IPS-NIHi7 (cell line): ENCODE measurements at regions not wholly inside any gene's neighbourhood (a gene's known extent, or its start where the extent isn't known, plus 50 kb on each side); places are given as distances from the start of the nearest gene placed in this dataset.
"Not testable (repeated sequence)": the region's sequence is repeated elsewhere in the genome, so short reads cannot be mapped to it uniquely, and the experiment has no call there.

Source experiments
- DNase-seq: peaks from one replicate; pipeline ENCODE4 v3.0.0; 2012; ENCODE audit warnings: mixed read lengths; ENCODE audit errors: extremely low spot score

DNA sequence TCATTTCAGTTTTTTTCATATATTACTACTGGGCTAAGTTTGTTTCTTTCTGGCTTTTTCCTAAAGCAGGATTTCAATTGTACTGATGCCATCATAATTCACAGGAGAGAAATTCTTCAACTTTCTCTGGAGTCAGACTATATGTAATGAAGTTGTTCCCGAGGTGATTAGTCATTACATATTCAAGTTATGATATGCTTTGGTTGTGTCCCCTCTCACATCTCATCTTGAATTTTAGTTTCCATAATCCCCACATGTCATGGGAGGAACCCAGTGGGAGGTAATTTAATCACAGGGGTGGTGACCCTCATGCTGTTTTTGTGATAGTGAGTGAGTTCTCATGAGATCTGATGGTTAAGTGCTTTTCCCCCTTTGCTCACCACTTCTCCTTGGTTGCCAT is 227.5 kb upstream of the LRIG3 start:
- DNase-seq = no peak

DNA sequence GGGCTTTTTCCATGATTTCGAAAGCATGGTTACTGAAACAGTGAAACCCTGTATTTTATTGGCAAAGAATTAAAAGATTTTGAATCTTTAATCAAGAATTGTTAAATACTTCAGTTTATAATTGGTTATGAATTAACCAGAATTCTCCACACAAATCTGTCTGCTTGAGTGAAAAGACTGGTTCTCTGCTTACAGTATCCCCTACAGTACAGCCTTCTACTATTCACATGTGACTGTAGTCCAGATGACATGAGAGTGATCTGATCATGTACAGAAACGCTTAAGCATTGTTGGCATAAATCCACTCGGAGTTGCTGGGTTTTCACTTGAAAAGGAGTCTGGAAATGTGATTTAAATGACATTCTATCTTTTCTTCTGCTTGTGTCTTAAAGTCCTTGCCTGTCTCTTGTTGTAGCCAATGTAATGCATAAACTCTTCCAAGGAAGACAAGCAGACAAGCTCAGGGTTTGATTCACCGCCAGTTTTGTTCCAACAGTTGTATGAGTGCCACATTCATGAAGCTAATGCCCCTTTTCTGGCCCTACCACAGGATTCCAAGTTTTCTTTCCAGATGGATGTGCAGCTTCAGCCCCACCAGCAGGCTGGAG is 222.0 kb upstream of the LRIG3 start:
- DNase-seq = no peak

DNA sequence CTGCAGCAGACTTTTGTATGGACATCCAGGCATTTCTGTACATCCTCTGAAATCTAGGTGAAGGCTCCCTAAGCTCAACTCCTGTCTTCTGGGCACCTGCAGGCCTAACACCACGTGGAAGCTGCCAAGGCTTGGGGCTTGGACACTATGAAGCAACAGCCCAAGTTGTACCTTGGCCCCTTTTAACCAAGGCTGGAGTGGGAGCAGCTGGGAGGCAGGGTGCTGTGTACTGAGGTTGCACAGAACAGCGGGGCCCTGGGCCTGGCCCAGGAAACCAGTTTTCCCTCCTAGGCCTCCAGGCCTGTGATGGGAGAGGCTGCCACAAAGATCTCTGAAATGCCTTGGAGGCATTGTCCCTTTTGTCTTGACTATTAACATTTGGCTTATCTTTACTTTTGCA is 214.4 kb upstream of the LRIG3 start:
- no peak for DNase-seq

DNA sequence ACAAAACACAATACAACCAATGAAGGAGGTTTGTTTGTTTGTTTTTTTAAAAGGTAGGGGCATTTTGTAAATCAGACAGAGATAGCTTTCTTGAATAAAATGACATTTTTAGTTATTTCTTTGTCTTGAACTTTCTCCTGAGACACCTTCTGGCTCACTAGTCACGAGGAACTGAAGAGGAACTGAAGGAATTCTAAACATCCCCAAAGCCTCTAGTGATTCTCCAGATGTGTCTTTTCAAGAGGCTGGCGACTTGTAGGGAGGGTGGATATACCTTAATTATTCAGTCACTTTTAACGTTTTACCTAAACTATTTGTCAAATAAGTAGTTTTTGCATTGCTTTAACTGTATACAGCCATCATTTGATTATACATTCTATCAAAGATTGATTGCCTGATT is 211.2 kb upstream of the LRIG3 start:
- peak; percentile 24 for DNase-seq

DNA sequence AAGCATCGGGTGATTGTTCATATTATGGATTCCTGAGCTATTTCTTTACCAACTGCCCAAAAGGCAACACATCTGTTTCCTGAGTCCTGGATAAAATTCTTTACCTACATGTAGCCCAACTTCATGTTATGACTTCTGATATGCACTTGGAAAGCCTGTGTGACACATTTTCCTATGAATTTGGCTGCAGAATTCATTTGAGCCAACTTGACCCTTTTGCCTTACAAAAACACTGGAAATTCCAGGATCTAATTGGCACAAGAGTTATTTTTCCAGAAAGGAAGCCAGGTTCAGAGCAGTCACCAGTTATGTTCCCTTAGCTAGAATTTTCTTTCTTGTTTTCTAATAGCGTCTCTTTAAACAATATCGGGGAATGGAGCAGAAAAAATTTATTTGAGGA is 202.5 kb upstream of the LRIG3 start:
- DNase-seq = no peak

DNA sequence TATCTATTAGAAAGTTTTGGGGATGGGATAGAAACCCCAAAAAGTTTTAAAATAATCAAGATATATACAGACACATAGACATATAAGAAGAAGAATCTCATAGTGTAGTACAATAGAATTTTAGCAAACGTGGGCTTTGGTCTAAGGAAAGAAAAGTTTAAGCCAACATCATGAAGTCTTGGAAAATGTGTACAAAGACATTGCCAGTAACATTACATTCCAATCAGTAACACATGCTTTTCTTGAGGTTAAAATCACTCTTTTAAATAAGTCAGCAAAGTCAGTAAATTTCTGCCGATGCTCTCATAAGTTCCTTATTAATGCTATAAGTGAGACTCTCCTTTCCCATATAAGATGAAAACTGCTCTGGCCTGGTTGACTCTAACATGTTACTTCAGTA is 201.1 kb upstream of the LRIG3 start:
- DNase-seq = no peak

DNA sequence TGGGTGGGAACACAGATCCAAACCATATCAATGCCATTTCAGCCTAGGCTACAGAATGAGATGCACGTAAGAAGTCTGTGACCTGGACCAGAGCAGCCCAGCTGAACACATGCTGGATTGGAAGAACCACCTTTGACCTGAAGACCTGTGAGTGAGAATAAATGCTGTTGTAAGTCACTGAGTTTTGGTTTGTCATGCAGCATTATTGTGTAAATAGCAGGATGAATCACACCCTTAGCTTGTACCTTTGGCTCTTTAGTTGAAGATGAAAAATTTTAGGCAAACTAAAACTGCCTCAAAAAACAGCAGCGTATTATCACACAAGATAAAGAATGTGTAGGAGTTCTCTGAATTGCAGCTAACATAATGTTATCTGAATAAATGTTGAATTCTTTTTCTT is 199.4 kb upstream of the LRIG3 start:
- no peak for DNase-seq

DNA sequence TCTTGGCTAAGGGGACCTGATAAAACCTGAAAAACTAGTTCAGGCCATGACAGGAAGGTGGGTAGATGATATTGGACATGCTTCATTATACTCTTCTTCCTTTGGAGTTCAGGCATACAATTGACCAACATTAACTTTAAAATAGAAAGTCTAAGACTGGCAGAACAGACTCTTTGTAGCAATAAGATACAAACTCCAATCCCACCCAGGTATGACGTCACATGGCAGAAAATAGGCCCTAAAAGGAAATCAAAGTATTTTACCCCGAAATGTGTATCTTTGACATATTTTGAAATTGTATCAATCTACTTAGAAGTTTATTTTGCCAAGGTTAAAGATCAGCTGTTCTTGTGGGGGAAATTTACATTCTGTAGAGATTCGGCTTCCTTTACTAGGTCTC is 198.1 kb upstream of the LRIG3 start:
- no peak for DNase-seq

DNA sequence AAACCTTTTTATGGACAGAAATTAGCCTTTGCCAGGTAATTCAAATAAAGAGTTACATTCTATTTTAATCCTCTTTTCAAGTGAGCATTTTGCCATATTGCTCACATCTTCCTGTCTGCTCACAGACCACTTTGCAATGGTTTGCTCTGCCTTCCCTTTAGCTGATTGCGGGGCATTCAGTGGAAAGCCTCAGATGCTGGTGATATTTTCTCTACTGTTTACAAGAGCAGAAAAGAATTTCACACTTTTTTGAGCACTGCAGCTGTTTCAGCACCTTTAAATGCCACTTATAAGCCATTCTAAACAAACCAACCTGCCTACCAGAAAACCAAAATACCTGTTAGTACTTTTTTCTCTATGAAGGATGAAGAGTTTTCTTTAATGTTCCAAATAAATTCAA is 195.7 kb upstream of the LRIG3 start:
- DNase-seq = peak; percentile 15

DNA sequence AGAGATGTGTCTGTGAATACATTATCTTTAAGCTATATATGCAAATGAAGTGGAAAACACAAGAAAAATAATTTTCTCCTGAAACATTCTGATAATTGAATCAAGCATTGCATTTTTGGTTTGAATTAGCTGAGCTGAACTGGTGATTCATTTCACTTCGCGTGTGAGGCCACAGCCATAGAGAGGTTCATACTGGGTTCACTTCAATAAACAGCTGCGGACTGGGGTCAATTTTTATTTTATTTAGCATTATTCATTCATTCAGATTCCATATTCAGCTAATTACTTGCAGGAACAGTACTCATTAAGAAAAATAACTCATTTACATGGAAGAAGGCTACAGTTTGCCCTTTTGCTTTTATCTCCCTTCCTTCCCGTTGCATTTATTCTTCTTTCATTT is 195.2 kb upstream of the LRIG3 start:
- DNase-seq = no peak

DNA sequence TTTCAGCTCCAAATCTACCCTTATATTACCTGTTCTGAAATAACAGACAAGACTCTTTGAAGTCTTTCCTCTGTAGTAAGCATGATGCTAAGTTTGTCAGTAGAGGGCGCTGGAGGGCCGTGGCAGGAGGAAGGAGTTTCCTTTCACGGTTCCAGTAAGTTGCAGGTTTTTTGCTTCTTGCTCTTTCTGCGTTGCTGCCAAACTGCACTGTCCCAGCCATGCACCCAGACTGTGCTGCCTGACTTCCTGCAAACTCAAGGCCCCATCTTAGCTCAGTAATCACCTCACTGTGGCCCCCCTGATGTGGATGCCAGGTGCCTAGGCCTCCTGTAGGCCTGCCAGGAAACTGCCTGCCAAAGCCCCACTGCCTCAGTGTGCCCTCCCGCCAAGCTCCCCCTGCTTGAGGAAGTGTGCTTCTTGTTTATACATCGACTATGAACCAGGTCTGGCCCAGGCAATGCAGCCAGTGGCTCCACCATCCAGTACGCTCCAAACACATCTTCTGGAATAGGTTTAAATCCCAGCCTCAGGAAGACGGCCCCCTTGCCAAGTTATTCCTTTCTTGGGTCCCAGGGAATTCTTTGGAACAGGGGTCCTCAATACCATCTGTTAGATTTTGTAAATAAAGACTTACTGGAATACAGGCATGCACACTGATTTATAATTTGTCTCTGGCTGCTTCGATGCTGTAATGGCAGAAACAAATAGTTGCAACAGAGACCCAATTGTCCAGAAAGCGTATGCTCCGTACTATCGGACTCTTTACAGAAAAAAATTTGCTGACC is 193.7 kb upstream of the LRIG3 start:
- peak; percentile 76 for DNase-seq

DNA sequence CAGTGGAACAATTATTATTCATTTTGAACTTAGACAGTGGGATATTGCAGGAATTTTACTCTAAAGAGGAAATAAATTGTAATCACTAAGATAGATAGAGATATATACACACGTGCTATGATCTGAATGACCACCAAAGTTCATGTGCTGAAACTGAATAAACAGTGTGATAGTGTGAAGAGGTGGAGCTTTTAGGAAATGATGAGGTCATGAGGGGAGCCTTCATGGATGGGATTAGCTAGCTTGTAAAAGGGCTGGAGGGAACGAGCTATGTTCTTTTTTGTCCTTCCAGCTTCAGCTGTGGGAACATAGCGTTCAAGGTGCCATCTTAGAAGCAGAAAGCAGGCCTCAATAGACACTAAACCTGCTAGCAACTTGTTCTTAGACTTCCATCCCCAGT is 191.5 kb upstream of the LRIG3 start:
- DNase-seq = no peak

DNA sequence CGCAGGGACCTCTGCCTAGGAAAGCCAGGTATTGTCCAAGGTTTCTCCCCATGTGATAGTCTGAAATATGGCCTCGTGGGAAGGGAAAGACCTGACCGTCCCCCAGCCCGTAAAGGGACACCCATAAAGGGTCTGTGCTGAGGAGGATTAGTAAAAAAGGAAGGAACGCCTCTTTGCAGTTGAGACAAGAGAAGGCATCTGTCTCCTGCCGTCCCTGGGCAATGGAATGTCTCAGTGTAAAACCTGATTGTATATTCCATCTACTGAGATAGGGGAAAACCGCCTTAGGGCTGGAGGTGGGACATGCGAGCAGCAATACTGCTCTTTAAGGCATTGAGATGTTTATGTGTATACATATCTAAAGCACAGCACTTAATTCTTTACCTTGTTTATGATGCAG is 188.2 kb upstream of the LRIG3 start:
- not testable (repeated sequence) for DNase-seq

DNA sequence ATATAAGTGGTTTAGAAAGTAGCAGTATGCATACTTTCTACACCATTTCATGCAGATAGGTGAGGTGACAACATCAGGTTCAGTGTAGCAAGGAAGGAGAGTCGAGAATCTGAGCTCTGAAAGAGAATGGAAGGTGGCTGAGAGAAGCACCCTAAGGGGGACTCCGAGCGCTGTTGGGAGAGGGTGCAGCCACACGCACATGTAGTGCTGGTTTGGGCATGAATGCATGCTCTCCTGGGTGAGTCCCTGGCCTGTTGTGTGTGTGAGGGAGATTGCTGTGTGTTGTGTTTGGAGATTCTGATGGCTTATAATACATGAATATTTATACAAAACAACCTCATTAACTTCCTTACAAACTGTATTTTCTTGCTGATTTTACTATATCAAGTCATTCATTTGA is 180.3 kb upstream of the LRIG3 start:
- no peak for DNase-seq

DNA sequence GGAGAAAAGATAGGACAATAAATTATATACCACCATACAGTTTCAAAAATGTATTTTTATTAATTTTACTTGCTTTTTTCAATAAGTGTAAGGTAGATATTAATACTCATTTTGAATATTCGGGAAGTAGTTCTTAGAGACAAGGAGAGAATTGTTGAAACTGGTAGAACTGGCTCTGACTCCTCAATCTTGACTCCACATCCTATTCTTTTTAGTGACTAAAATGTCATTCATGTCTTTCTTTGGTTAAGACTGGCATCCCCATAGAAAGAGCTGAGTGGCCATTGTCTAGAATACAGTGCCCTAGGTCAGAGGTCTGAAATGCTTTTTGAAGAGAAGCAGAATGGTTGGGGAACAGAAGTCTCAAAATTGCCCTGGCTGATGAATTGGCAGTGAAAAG is 177.6 kb upstream of the LRIG3 start:
- no peak for DNase-seq

DNA sequence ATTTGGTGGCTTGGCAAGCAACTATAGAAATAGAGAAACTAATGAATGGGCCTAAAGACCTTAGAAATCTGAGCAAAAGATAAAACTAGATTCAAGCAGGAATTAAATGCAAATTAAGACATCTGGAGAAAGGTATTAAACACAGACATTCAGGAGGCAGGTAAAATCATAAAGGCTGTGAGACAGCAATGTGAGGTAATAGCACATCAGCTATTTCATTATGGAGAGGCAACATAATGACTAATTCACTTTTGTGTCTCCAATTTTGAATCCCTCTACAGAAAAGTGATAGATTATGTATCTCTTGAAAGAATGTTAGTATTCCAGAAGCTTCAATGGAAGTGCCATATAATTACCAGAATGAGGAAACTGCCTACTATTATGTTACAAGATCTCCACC is 175.9 kb upstream of the LRIG3 start:
- DNase-seq = no peak

DNA sequence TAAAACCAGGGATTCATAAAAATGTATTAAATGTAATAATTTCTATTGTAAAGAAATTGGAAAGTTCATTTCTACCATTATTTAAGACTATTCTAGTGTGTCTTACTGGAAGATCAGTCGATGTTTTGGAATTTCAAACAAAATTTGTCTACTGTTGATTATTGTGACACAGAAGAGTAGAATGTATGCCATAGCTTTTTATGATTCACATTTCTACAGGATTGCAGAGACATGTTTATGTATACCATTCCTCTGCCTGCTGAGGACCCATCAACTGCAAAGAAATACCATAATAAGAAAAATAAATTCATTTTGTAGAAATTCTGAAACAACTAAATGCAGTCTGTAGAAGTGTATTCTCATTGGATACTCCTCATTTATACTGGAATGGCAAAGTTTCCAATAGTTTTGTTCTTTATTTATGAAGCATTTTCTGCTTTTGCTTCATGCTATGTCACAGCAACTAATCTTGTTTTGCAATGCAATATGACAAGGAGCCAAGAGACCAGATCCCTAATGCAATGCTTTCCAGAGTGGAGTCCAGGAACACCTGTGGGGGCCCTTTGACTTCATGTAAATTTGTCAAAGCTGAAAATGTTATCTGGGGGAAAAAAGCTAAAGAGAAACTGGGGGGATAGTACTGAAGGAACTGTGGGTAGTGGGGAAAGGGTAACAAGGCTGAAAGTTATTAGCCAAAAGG is 172.9 kb upstream of the LRIG3 start:
- DNase-seq = no peak

DNA sequence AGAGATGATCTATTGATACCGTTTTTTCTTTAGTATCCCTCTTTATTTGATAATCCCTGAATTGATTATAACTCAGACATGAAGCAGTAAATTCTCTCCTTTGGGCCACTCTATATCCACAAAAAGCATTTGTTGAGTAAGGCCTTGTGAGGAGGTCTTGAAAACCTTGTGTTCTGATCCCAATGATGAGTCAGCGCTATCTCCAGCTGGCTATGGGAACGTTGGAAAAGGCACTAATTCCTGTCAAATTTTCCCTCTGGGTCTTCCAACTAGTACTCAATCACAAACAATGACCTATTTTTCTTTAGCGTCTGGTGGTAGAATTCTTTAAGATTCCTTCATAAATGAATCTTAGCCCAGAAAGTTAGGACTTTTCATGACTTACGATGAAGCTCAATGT is 168.4 kb upstream of the LRIG3 start:
- DNase-seq = no peak

DNA sequence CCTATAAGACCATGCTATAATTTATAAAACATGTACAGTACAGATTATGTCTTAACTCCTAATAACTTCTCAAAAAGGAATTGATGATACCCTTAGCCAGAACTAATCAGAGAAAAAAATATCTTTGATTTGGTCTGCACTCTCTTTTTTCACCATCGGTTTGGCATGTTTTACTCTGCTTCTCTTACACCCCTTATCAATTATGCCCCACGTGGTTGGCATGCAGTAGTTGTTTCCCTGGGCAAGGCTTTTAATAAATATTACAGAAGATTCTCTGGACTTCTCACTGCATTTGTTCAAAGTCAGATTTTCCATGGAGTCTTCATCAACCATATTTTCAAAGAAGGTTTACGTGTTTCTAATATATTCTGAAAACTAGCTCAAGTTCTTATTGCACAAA is 167.4 kb upstream of the LRIG3 start:
- no peak for DNase-seq

DNA sequence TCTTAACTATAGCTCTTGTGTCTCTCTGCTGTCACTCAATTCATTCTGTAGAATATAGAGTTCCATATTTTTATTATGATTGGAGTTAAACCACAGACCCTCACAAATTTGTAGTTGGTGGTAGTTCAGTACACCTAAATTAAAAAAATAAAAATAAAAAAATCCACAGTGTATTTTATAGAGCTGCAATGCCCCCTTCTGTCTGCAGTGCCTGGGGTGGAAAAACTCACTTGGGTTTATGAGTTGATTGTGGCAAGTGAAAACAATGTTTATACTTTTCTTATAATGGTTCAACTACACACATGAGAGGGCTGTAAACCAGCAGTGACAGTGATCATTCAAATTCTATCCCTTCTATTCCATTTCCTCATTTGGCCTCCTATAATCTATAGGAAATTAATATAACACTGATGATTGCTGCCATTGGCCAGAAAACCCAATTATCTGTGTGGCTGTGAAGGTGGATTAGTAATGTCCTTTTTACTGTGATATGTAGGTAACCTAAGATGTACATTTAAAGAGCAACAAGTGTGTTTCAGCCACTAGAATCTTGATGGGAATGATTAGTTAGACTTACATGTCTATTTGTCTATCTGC is 166.9 kb upstream of the LRIG3 start:
- no peak for DNase-seq

DNA sequence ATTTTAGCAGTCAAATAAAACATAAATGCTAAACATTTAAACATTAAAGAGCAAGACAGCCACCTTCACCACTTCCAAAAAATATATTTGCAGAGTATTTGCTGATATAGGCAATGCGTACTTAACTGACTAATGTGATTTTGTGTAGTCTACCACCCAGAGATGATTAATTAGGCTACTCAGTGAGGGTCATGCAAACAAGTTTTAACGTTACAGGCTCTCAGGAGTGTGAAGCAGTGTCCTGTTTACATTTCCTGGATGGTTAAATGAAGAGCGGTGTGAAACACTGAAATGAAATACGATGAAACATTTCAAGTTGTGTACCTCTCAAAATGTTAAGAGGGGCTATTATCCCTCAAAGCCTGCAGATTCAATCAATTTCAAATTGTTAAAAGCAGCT is 165.8 kb upstream of the LRIG3 start:
- DNase-seq = no peak

DNA sequence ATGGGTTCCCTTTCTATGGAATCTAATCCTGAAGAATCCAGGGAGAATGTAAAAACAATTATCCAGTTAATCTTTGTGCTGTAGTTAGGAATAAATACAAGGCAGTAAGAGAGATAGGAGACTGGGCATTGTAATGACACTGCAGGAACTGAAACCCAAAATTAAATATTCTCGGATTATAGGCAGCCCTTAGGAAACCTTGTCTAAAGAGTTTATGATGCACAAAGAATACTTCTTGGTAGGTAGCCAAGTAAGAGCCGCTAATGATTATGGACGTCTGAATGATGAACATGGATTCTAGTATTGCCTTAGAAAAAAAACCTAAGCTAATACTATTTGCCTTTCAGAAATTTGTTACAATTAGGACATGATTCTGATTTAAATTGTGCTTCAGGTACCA is 165.4 kb upstream of the LRIG3 start:
- no peak for DNase-seq
